Spleen (tissue), 7 donors: ENCODE measurements at regions not wholly inside any gene's neighbourhood (a gene's known extent, or its start where the extent isn't known, plus 50 kb on each side); places are given as distances from the start of the nearest gene placed in this dataset.

Source experiments
- CTCF ChIP-seq, 11 experiments: fragments of 200-600 bp in 7 of 11; fragments of 450-650 bp in 4 of 11; sonication (generic) in 4 of 11; IDR thresholded peaks in 8 of 11; conservative IDR thresholded peaks in 3 of 11; 1 replicate in 7 of 11; 2 replicates in 4 of 11; pipeline versions ENCODE4 v1.4.0 to v1.8.0; 2016 to 2021; ENCODE audit warnings: antibody characterized with exemption in 11 of 11, inconsistent platforms in 4 of 11, mild to moderate bottlenecking in 1 of 11
- POLR2A ChIP-seq, 3 donors: fragments of 450-650 bp; IDR thresholded peaks; one replicate each; pipeline ENCODE4 v1.5.1; 2017; ENCODE audit warnings: antibody characterized with exemption in 3 of 3, mild to moderate bottlenecking in 1 of 3
- POLR2AphosphoS5 ChIP-seq, 3 donors: sonication (generic); formaldehyde crosslinking; IDR thresholded peaks; one replicate each; pipeline ENCODE4 v1.5.1; 2017; ENCODE audit warnings: antibody characterized with exemption in 3 of 3
- donor health status: DM: no; HTN: no; CAD: no; lungs with moderate emphysema.
- donor health status: DM: no; HTN: no; CAD: no.
- donor health status: DM: no; HTN: no; CAD: no.

GRCh38 chr13:33642374-33643065 is 175.4 kb upstream of the RFC3 start:
- no peak for TF ChIP-seq CTCF (IDR thresholded peaks at IDR 0.05 in 8 of 11, conservative IDR thresholded peaks at IDR 0.05 in 3 of 11)
- no peak for TF ChIP-seq POLR2A (IDR thresholded peaks at IDR 0.05)
- TF ChIP-seq POLR2AphosphoS5 (IDR thresholded peaks at IDR 0.05) = no peak
